ENCODE measurements at regions not wholly inside any gene's neighbourhood (a gene's known extent, or its start where the extent isn't known, plus 50 kb on each side); places are given as distances from the start of the nearest gene placed in this dataset.

- peaks cover 12% of the 10 kb centered on the region for H3K9me3 Mint-ChIP-seq
- peaks cover 49% of the 10 kb centered on the region for H3K4me1 Mint-ChIP-seq (ENCODE audit: low read depth)
- H3K27me3 Mint-ChIP-seq (ENCODE audit: insufficient read depth): peaks cover 5% of the 10 kb centered on the region; the same call in 1 of the 2 replicates
- no peak overlapping the region for H3K4me3 Mint-ChIP-seq
- H3K27ac Mint-ChIP-seq: no peak overlapping the region
- no peak for TF ChIP-seq CTCF (IDR thresholded peaks at IDR 0.05)
- peaks cover 27% of the 10 kb centered on the region for H3K36me3 Mint-ChIP-seq (ENCODE audit: low read depth)
- no peak for DNase-seq
Measured at GRCh38 chr7:131061158-131061557, 266.5 kb upstream of the MKLN1 start.

- Mint-ChIP-seq H3K4me1 (ENCODE audit: low read depth) (peaks cover 49% of the 10 kb centered on the region), H3K27me3 (ENCODE audit: insufficient read depth) (peaks cover 3% of the 10 kb centered on the region; the same call in 1 of the 2 replicates), H3K36me3 (ENCODE audit: low read depth) (peaks cover 25% of the 10 kb centered on the region), H3K4me3 (no peak overlapping the region), H3K9me3 (peaks cover 12% of the 10 kb centered on the region), H3K27ac (no peak overlapping the region)
- DNase-seq: no peak
- TF ChIP-seq CTCF (IDR thresholded peaks at IDR 0.05): no peak
Measured at GRCh38 chr7:131061818-131062217, 265.9 kb upstream of the MKLN1 start.

GRCh38 chr7:131066635-131067034 is 261.0 kb upstream of the MKLN1 start:
- TF ChIP-seq CTCF (IDR thresholded peaks at IDR 0.05): no peak
- peak; percentile 40 for DNase-seq
- Mint-ChIP-seq H3K4me3 (no peak overlapping the region; the same call in 1 of the 2 replicates), H3K27ac (peak overlapping the region; percentile 75), H3K9me3 (no peaks in the 10 kb centered on the region), H3K27me3 (ENCODE audit: insufficient read depth) (peaks cover 3% of the 10 kb centered on the region), H3K4me1 (ENCODE audit: low read depth) (peaks cover 62% of the 10 kb centered on the region), H3K36me3 (ENCODE audit: low read depth) (peaks cover 11% of the 10 kb centered on the region)

- H3K4me1 Mint-ChIP-seq (ENCODE audit: low read depth): peaks cover 68% of the 10 kb centered on the region
- H3K36me3 Mint-ChIP-seq (ENCODE audit: low read depth): peaks cover 11% of the 10 kb centered on the region
- no peak for TF ChIP-seq CTCF (IDR thresholded peaks at IDR 0.05)
- H3K27ac Mint-ChIP-seq: peak overlapping the region; percentile 75
- no peak for DNase-seq
- H3K9me3 Mint-ChIP-seq: no peaks in the 10 kb centered on the region
- H3K4me3 Mint-ChIP-seq: no peak overlapping the region
- peaks cover 3% of the 10 kb centered on the region for H3K27me3 Mint-ChIP-seq (ENCODE audit: insufficient read depth)
Measured at GRCh38 chr7:131067220-131067619, 260.5 kb upstream of the MKLN1 start.

- TF ChIP-seq CTCF (IDR thresholded peaks at IDR 0.05): peak; percentile 63
- Mint-ChIP-seq H3K9me3 (no peaks in the 10 kb centered on the region), H3K4me3 (no peak overlapping the region), H3K4me1 (ENCODE audit: low read depth) (peaks cover 75% of the 10 kb centered on the region), H3K36me3 (ENCODE audit: low read depth) (peaks cover 22% of the 10 kb centered on the region), H3K27me3 (ENCODE audit: insufficient read depth) (peaks cover 3% of the 10 kb centered on the region), H3K27ac (peak overlapping the region; percentile 75)
- peak; percentile 39 for DNase-seq
Measured at GRCh38 chr7:131068604-131069021, 259.1 kb upstream of the MKLN1 start.
